ENCODE measurements at regions not wholly inside any gene's neighbourhood (a gene's known extent, or its start where the extent isn't known, plus 50 kb on each side); places are given as distances from the start of the nearest gene placed in this dataset.

GRCh38 chr3:72571638-72572114, 276.6 kb downstream of the SHQ1 start:
- H3K27me3 ChIP-seq (ENCODE audit: control insufficient read depth, insufficient read depth, low read length): peaks cover 4% of the 10 kb centered on the region
- H3K9me3 ChIP-seq (replicated peaks; ENCODE audit: control insufficient read depth, low read depth, low read length): no peaks in the 10 kb centered on the region
- 62% methylated on average over 11 of the region's 13 CpGs for WGBS (ENCODE audit: insufficient coverage)
- H3K27ac ChIP-seq (ENCODE audit: low read length): no peak overlapping the region
- H3K4me1 ChIP-seq (ENCODE audit: control insufficient read depth, insufficient read depth, low read length): no peaks in the 10 kb centered on the region
- no peak for DNase-seq
- H3K36me3 ChIP-seq (ENCODE audit: control insufficient read depth, insufficient read depth, low read length): no peaks in the 10 kb centered on the region
- no peak overlapping the region for H3K4me3 ChIP-seq (ENCODE audit: low read length)

- Histone ChIP-seq H3K4me3 (ENCODE audit: low read length) (no peak overlapping the region), H3K27me3 (ENCODE audit: control insufficient read depth, insufficient read depth, low read length) (peaks cover 4% of the 10 kb centered on the region), H3K4me1 (ENCODE audit: control insufficient read depth, insufficient read depth, low read length) (no peaks in the 10 kb centered on the region), H3K9me3 (replicated peaks; ENCODE audit: control insufficient read depth, low read depth, low read length) (no peaks in the 10 kb centered on the region), H3K27ac (ENCODE audit: low read length) (no peak overlapping the region), H3K36me3 (ENCODE audit: control insufficient read depth, insufficient read depth, low read length) (no peaks in the 10 kb centered on the region)
- DNase-seq: no peak
- 92% methylated on average over 2 of the region's 3 CpGs for WGBS (ENCODE audit: insufficient coverage)
Measured at GRCh38 chr3:72571052-72571451, 277.2 kb downstream of the SHQ1 start.

GRCh38 chr3:72569754-72570440, 278.3 kb downstream of the SHQ1 start:
- DNase-seq: no peak
- Histone ChIP-seq H3K36me3 (ENCODE audit: control insufficient read depth, insufficient read depth, low read length) (no peaks in the 10 kb centered on the region), H3K4me1 (ENCODE audit: control insufficient read depth, insufficient read depth, low read length) (no peaks in the 10 kb centered on the region), H3K27ac (ENCODE audit: low read length) (no peak overlapping the region), H3K9me3 (replicated peaks; ENCODE audit: control insufficient read depth, low read depth, low read length) (no peaks in the 10 kb centered on the region), H3K27me3 (ENCODE audit: control insufficient read depth, insufficient read depth, low read length) (peaks cover 4% of the 10 kb centered on the region), H3K4me3 (ENCODE audit: low read length) (no peak overlapping the region)
- 84% methylated on average over 5 of the region's 10 CpGs for WGBS (ENCODE audit: insufficient coverage)

- Histone ChIP-seq H3K27me3 (ENCODE audit: control insufficient read depth, insufficient read depth, low read length) (peaks cover 4% of the 10 kb centered on the region), H3K36me3 (ENCODE audit: control insufficient read depth, insufficient read depth, low read length) (no peaks in the 10 kb centered on the region), H3K4me1 (ENCODE audit: control insufficient read depth, insufficient read depth, low read length) (no peaks in the 10 kb centered on the region), H3K9me3 (replicated peaks; ENCODE audit: control insufficient read depth, low read depth, low read length) (no peaks in the 10 kb centered on the region), H3K27ac (ENCODE audit: low read length) (no peak overlapping the region), H3K4me3 (ENCODE audit: low read length) (no peak overlapping the region)
- no peak for DNase-seq
- 76% methylated on average over 7 of the region's 11 CpGs for WGBS (ENCODE audit: insufficient coverage)
Measured at GRCh38 chr3:72568083-72568482, 280.2 kb downstream of the SHQ1 start.

GRCh38 chr3:72567474-72567873, 280.8 kb downstream of the SHQ1 start:
- Histone ChIP-seq H3K4me3 (ENCODE audit: low read length) (no peak overlapping the region), H3K36me3 (ENCODE audit: control insufficient read depth, insufficient read depth, low read length) (no peaks in the 10 kb centered on the region), H3K27me3 (ENCODE audit: control insufficient read depth, insufficient read depth, low read length) (peaks cover 4% of the 10 kb centered on the region), H3K9me3 (replicated peaks; ENCODE audit: control insufficient read depth, low read depth, low read length) (no peaks in the 10 kb centered on the region), H3K4me1 (ENCODE audit: control insufficient read depth, insufficient read depth, low read length) (no peaks in the 10 kb centered on the region), H3K27ac (ENCODE audit: low read length) (no peak overlapping the region)
- WGBS (ENCODE audit: insufficient coverage): 68% methylated on average over 4 of the region's 4 CpGs
- DNase-seq: no peak

GRCh38 chr3:72565593-72565992, 282.7 kb downstream of the SHQ1 start:
- peaks cover 4% of the 10 kb centered on the region for H3K9me3 ChIP-seq (replicated peaks; ENCODE audit: control insufficient read depth, low read depth, low read length)
- 73% methylated on average over 4 of the region's 5 CpGs for WGBS (ENCODE audit: insufficient coverage)
- no peak overlapping the region for H3K27ac ChIP-seq (ENCODE audit: low read length)
- no peak for DNase-seq
- H3K4me1 ChIP-seq (ENCODE audit: control insufficient read depth, insufficient read depth, low read length): no peaks in the 10 kb centered on the region
- H3K27me3 ChIP-seq (ENCODE audit: control insufficient read depth, insufficient read depth, low read length): no peaks in the 10 kb centered on the region
- H3K4me3 ChIP-seq (ENCODE audit: low read length): no peak overlapping the region
- no peaks in the 10 kb centered on the region for H3K36me3 ChIP-seq (ENCODE audit: control insufficient read depth, insufficient read depth, low read length)

- Histone ChIP-seq H3K36me3 (ENCODE audit: control insufficient read depth, insufficient read depth, low read length) (no peaks in the 10 kb centered on the region), H3K4me3 (ENCODE audit: low read length) (no peak overlapping the region), H3K9me3 (replicated peaks; ENCODE audit: control insufficient read depth, low read depth, low read length) (peaks cover 4% of the 10 kb centered on the region), H3K27ac (ENCODE audit: low read length) (no peak overlapping the region), H3K27me3 (ENCODE audit: control insufficient read depth, insufficient read depth, low read length) (no peaks in the 10 kb centered on the region), H3K4me1 (ENCODE audit: control insufficient read depth, insufficient read depth, low read length) (no peaks in the 10 kb centered on the region)
- no CpG with 5 or more reads among the region's 1 CpG for WGBS (ENCODE audit: insufficient coverage)
- no peak for DNase-seq
Measured at GRCh38 chr3:72563690-72564370, 284.4 kb downstream of the SHQ1 start.

GRCh38 chr3:72560846-72561675, 287.2 kb downstream of the SHQ1 start:
- Histone ChIP-seq H3K36me3 (ENCODE audit: control insufficient read depth, insufficient read depth, low read length) (no peaks in the 10 kb centered on the region), H3K9me3 (replicated peaks; ENCODE audit: control insufficient read depth, low read depth, low read length) (peaks cover 4% of the 10 kb centered on the region), H3K4me3 (ENCODE audit: low read length) (no peak overlapping the region), H3K27ac (ENCODE audit: low read length) (no peak overlapping the region), H3K4me1 (ENCODE audit: control insufficient read depth, insufficient read depth, low read length) (no peaks in the 10 kb centered on the region), H3K27me3 (ENCODE audit: control insufficient read depth, insufficient read depth, low read length) (no peaks in the 10 kb centered on the region)
- 100% methylated on average over 2 of the region's 8 CpGs for WGBS (ENCODE audit: insufficient coverage)
- no peak for DNase-seq

- Histone ChIP-seq H3K4me3 (ENCODE audit: low read length) (no peak overlapping the region), H3K27ac (ENCODE audit: low read length) (no peak overlapping the region), H3K9me3 (replicated peaks; ENCODE audit: control insufficient read depth, low read depth, low read length) (peaks cover 4% of the 10 kb centered on the region), H3K4me1 (ENCODE audit: control insufficient read depth, insufficient read depth, low read length) (no peaks in the 10 kb centered on the region), H3K27me3 (ENCODE audit: control insufficient read depth, insufficient read depth, low read length) (no peaks in the 10 kb centered on the region), H3K36me3 (ENCODE audit: control insufficient read depth, insufficient read depth, low read length) (no peaks in the 10 kb centered on the region)
- 76% methylated on average over 2 of the region's 3 CpGs for WGBS (ENCODE audit: insufficient coverage)
- no peak for DNase-seq
Measured at GRCh38 chr3:72559385-72559784, 288.9 kb downstream of the SHQ1 start.

- no peaks in the 10 kb centered on the region for H3K36me3 ChIP-seq (ENCODE audit: control insufficient read depth, insufficient read depth, low read length)
- WGBS (ENCODE audit: insufficient coverage): 91% methylated on average over 2 of the region's 3 CpGs
- no peak overlapping the region for H3K4me3 ChIP-seq (ENCODE audit: low read length)
- no peak overlapping the region for H3K27ac ChIP-seq (ENCODE audit: low read length)
- no peaks in the 10 kb centered on the region for H3K4me1 ChIP-seq (ENCODE audit: control insufficient read depth, insufficient read depth, low read length)
- no peak for DNase-seq
- no peaks in the 10 kb centered on the region for H3K27me3 ChIP-seq (ENCODE audit: control insufficient read depth, insufficient read depth, low read length)
- peaks cover 4% of the 10 kb centered on the region for H3K9me3 ChIP-seq (replicated peaks; ENCODE audit: control insufficient read depth, low read depth, low read length)
Measured at GRCh38 chr3:72558001-72558400, 290.2 kb downstream of the SHQ1 start.

Measured in muscle of leg (tissue), 3 donors.